VCaP (cell line): ENCODE measurements at regions not wholly inside any gene's neighbourhood (a gene's known extent, or its start where the extent isn't known, plus 50 kb on each side); places are given as distances from the start of the nearest gene placed in this dataset.

Experiments used
- H3K27ac ChIP-seq: fragments of 450-650 bp; 2 replicates; pipeline ENCODE4 v1.5.1; 2017
- TF ChIP-seq, protein P1 (sequence below): fragments of 450-650 bp; conservative IDR thresholded peaks from 2 replicates; pipeline ENCODE4 v1.5.1; 2017; ENCODE audit warnings: mild to moderate bottlenecking, moderate library complexity

DNA sequence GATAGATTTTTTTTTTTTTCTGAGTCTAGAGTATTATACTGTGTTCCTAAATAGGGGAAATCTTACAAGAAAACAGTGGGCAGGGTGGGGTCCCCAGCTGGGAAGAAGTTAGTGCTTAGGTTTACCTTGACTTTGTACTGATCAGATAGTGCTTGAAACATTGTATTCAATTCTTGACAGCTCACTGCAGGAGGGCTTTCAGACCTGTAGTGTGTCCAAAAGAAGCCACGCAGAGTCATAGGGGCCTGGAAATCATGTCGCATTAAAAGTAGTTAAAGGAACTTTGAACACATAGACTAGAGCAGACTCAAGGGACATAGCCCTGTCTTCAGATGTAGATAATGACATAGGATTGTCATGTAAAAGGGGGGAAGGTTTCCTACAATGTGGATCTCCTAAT lies 215.4 kb upstream of the NR4A3 start:
- H3K27ac ChIP-seq, result no peak overlapping the region
- TF ChIP-seq, protein P1, sequence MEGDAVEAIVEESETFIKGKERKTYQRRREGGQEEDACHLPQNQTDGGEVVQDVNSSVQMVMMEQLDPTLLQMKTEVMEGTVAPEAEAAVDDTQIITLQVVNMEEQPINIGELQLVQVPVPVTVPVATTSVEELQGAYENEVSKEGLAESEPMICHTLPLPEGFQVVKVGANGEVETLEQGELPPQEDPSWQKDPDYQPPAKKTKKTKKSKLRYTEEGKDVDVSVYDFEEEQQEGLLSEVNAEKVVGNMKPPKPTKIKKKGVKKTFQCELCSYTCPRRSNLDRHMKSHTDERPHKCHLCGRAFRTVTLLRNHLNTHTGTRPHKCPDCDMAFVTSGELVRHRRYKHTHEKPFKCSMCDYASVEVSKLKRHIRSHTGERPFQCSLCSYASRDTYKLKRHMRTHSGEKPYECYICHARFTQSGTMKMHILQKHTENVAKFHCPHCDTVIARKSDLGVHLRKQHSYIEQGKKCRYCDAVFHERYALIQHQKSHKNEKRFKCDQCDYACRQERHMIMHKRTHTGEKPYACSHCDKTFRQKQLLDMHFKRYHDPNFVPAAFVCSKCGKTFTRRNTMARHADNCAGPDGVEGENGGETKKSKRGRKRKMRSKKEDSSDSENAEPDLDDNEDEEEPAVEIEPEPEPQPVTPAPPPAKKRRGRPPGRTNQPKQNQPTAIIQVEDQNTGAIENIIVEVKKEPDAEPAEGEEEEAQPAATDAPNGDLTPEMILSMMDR, result no peak

GRCh38 chr9:99606957-99607356 lies 214.7 kb upstream of the NR4A3 start:
- no peak overlapping the region for H3K27ac ChIP-seq
- TF ChIP-seq, protein P1, result no peak

DNA sequence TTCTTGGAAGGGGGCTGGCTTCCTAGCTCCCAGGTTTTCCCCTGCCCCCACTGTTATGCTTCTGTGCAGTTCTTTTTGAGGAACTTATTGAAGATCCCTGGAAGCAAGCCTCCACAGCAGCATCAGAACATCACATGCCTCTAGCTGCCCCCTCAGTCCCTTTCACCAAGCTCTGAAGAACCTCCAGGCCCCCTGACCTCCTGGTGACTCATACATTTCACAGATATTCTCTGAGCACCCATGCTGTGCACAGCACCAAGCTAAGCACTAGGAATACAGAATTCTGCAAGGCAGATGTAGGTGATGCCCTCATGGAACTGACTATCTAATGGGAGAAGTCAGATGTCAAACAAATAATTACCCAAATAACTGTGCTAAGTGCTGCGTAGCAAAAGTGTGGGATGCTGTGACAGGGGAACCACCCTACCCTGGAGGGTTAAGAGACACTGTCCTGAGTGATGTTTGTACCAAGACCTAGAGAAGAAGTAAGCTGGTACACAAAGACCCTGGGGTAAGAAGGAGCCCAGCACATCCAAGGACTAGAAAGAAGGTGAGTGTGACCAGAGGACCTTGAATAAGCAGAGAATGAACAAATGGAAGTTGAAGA lies 213.7 kb upstream of the NR4A3 start:
- H3K27ac ChIP-seq, result no peak overlapping the region
- TF ChIP-seq, protein P1, result no peak

- TF ChIP-seq, protein P1, result no peak
- H3K27ac ChIP-seq, result no peak overlapping the region
These were observed 207.3 kb upstream of the NR4A3 start for GRCh38 chr9:99614341-99614740.

GRCh38 chr9:99621040-99621439 lies 200.6 kb upstream of the NR4A3 start:
- TF ChIP-seq, protein P1, result no peak
- no peak overlapping the region for H3K27ac ChIP-seq

GRCh38 chr9:99622679-99623078 lies 199.0 kb upstream of the NR4A3 start:
- H3K27ac ChIP-seq, result no peak overlapping the region
- TF ChIP-seq, protein P1, result no peak

- TF ChIP-seq, protein P1, result no peak
- no peak overlapping the region for H3K27ac ChIP-seq
These were observed 197.8 kb upstream of the NR4A3 start for GRCh38 chr9:99623780-99624364.
